Activated naive CD4-positive, alpha-beta T cell treated with anti-CD3 and anti-CD28 coated beads, Interleukin-2, amount 50 U/mL, for 24 hours (primary cell): ENCODE measurements at regions not wholly inside any gene's neighbourhood (a gene's known extent, or its start where the extent isn't known, plus 50 kb on each side); places are given as distances from the start of the nearest gene placed in this dataset.

Source experiments
- H3K27ac Mint-ChIP-seq: one replicate; pipeline ENCODE4 v1.8.0; 2021; ENCODE audit warnings: mild to moderate bottlenecking, mixed read lengths
- H3K27me3 Mint-ChIP-seq: one replicate; pipeline ENCODE4 v1.8.0; 2021; ENCODE audit warnings: mixed read lengths
- H3K36me3 Mint-ChIP-seq: one replicate; pipeline ENCODE4 v1.8.0; 2021; ENCODE audit warnings: mixed read lengths
- H3K4me1 Mint-ChIP-seq: one replicate; pipeline ENCODE4 v1.8.0; 2021; ENCODE audit warnings: mixed read lengths
- H3K4me3 Mint-ChIP-seq: one replicate; pipeline ENCODE4 v1.8.0; 2021; ENCODE audit warnings: mild to moderate bottlenecking, mixed read lengths
- H3K9me3 Mint-ChIP-seq: one replicate; pipeline ENCODE4 v1.8.0; 2021; ENCODE audit warnings: mixed read lengths

GRCh38 chr10:112024079-112024478 is 159.5 kb downstream of the GPAM start:
- Mint-ChIP-seq H3K4me1 (no peaks in the 10 kb centered on the region), H3K27ac (no peak overlapping the region), H3K4me3 (no peak overlapping the region), H3K9me3 (no peaks in the 10 kb centered on the region), H3K27me3 (no peaks in the 10 kb centered on the region), H3K36me3 (no peaks in the 10 kb centered on the region)

DNA sequence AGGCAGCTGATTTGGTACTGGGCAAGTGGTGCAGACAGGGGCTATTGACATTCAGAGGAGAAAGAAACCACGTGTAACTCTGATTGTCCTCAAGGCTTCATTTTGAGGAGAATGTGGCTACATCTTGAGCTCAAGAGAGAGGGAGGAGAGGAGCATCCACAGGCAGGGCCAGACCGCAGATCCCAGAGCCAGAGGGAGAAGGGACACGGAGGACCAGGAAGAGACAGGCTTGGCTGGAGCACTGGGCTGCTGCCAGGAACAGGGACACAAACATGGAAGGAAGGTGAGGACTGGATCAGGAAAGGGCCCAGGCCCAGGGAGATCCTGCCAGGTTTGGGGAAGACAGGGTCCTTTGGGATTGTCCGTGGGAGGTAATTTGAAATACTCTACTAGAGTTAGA is 158.3 kb downstream of the GPAM start:
- Mint-ChIP-seq H3K27ac (no peak overlapping the region), H3K36me3 (no peaks in the 10 kb centered on the region), H3K4me3 (no peak overlapping the region)

DNA sequence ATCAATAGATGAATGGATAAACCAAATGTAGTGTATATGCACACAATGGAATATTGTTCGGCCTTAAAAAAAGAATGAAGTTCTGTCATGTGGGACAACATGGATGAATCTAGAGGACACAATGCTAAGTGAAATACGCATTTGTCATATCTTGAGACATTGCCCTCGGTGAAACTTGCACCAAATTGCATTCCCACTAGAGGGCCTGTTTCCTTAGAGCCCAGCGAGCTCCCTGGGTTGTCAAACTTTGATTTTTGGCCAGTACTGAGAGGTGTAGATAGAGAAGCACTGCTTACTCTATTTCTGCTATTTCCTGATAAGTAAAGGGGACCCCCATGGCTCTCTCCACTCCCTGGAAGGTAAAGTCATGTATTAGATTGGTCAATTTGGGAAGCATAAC is 157.1 kb downstream of the GPAM start:
- Mint-ChIP-seq H3K9me3 (peaks cover 4% of the 10 kb centered on the region), H3K4me1 (no peaks in the 10 kb centered on the region), H3K36me3 (no peaks in the 10 kb centered on the region), H3K27me3 (no peaks in the 10 kb centered on the region), H3K27ac (no peak overlapping the region), H3K4me3 (no peak overlapping the region)

More for the DNA sequence above, 158.3 kb downstream of the GPAM start:
- H3K4me1 Mint-ChIP-seq = no peaks in the 10 kb centered on the region
- H3K9me3 Mint-ChIP-seq = no peaks in the 10 kb centered on the region
- H3K27me3 Mint-ChIP-seq = no peaks in the 10 kb centered on the region

- H3K27me3 Mint-ChIP-seq = no peaks in the 10 kb centered on the region
- no peak overlapping the region for H3K27ac Mint-ChIP-seq
- H3K4me1 Mint-ChIP-seq = no peaks in the 10 kb centered on the region
- H3K9me3 Mint-ChIP-seq = peaks cover 4% of the 10 kb centered on the region
- no peak overlapping the region for H3K4me3 Mint-ChIP-seq
- no peaks in the 10 kb centered on the region for H3K36me3 Mint-ChIP-seq
Measured at GRCh38 chr10:112027731-112028280, 155.8 kb downstream of the GPAM start.

DNA sequence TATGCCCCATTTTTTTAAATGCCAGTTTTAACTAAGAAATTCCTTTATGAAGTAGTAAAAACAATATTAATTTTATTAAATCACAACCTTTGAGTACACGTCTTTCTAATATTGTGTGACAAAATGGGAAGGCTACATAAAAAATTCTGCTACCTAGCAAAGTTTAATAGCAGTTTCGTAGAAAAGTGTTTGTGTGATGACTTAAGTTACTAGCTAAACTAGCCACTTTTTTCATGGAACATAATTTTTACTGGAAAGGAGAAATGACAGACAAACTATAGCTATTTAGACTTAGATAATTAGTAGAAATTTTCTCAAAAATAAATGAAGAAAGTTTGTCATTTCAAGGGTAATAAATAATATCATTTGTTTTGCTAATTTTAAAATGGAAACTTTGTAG is 153.1 kb downstream of the GPAM start:
- Mint-ChIP-seq H3K9me3 (peaks cover 4% of the 10 kb centered on the region), H3K4me1 (no peaks in the 10 kb centered on the region), H3K27me3 (no peaks in the 10 kb centered on the region), H3K27ac (no peak overlapping the region), H3K4me3 (no peak overlapping the region), H3K36me3 (no peaks in the 10 kb centered on the region)

DNA sequence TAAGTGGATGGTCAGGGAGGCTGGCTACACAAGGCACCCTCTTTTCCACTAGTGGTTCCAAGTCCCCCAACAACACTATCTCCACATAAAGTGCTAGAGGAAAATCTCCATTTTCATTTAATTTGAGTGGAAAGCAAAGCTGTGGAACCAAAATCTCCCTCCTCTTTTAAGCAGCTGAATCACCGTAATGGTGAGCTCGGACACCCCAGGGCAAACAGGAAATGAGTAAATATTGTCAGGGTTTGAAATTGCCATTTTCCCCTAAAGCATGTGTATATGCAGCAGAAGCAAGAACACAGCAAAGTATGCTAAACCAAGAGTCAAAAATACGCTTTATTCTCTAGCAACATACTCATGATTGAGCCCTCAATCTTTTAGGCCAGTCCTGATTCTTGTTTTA is 143.7 kb downstream of the GPAM start:
- H3K27ac Mint-ChIP-seq = no peak overlapping the region
- peaks cover 4% of the 10 kb centered on the region for H3K27me3 Mint-ChIP-seq
- H3K36me3 Mint-ChIP-seq = no peaks in the 10 kb centered on the region
- H3K9me3 Mint-ChIP-seq = peaks cover 2% of the 10 kb centered on the region
- no peaks in the 10 kb centered on the region for H3K4me1 Mint-ChIP-seq
- H3K4me3 Mint-ChIP-seq = no peak overlapping the region

- Mint-ChIP-seq H3K27ac (no peak overlapping the region), H3K9me3 (peaks cover 5% of the 10 kb centered on the region), H3K4me1 (no peaks in the 10 kb centered on the region), H3K4me3 (no peak overlapping the region), H3K27me3 (peaks cover 4% of the 10 kb centered on the region), H3K36me3 (no peaks in the 10 kb centered on the region)
Measured at GRCh38 chr10:112040696-112041095, 142.9 kb downstream of the GPAM start.

- Mint-ChIP-seq H3K36me3 (no peaks in the 10 kb centered on the region), H3K4me1 (no peaks in the 10 kb centered on the region), H3K27me3 (peaks cover 4% of the 10 kb centered on the region), H3K4me3 (no peak overlapping the region), H3K9me3 (peaks cover 5% of the 10 kb centered on the region), H3K27ac (no peak overlapping the region)
Measured at GRCh38 chr10:112045938-112046337, 137.6 kb downstream of the GPAM start.

GRCh38 chr10:112047674-112048073 is 135.9 kb downstream of the GPAM start:
- Mint-ChIP-seq H3K36me3 (no peaks in the 10 kb centered on the region), H3K4me1 (no peaks in the 10 kb centered on the region), H3K27ac (no peak overlapping the region), H3K9me3 (peaks cover 5% of the 10 kb centered on the region), H3K4me3 (no peak overlapping the region), H3K27me3 (no peaks in the 10 kb centered on the region)

DNA sequence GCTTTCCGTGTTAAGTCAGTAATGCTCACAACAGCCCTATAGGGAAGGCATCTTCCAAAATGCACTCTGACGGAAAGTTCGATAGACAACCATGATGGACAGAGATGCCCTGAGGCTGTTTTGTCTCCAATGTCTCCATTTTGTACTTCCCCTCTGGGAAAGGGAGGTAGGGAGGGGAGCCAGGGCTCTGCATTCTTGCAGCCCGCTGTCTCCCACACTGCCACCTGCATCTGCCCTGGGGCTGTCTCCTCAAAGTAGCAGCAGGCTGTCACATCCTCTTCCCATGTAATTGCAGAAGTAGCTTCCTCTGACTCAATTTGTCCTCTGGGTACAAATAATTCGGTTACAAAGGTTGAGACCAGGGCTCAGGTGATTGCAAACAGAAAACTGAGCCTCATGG is 131.4 kb downstream of the GPAM start:
- Mint-ChIP-seq H3K36me3 (no peaks in the 10 kb centered on the region), H3K4me3 (no peak overlapping the region), H3K27ac (no peak overlapping the region), H3K4me1 (no peaks in the 10 kb centered on the region), H3K27me3 (peaks cover 5% of the 10 kb centered on the region), H3K9me3 (no peaks in the 10 kb centered on the region)

GRCh38 chr10:112053895-112054294 is 129.7 kb downstream of the GPAM start:
- Mint-ChIP-seq H3K36me3 (no peaks in the 10 kb centered on the region), H3K4me1 (no peaks in the 10 kb centered on the region), H3K27me3 (peaks cover 5% of the 10 kb centered on the region), H3K9me3 (no peaks in the 10 kb centered on the region), H3K27ac (no peak overlapping the region), H3K4me3 (no peak overlapping the region)

DNA sequence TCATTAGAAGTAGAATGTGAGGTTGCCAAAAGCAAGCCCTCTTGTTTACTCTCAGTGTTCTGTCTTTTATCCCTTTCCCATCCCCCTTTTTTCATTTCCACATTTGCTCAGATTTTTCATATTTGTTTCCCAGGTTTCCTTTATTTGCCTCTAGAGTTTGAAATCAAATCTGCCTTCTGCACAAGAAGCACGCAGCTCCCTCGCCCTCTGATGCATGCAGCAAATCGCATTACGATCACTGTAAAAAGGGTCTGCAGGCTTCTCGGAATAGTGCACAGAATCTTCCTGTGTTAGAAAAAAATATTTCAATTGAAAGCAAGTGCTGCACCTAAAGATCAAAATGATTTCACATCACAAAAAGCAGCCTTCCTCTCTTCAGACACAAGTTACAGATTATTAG is 129.0 kb downstream of the GPAM start:
- H3K36me3 Mint-ChIP-seq = no peaks in the 10 kb centered on the region
- H3K4me1 Mint-ChIP-seq = no peaks in the 10 kb centered on the region
- H3K27me3 Mint-ChIP-seq = peaks cover 8% of the 10 kb centered on the region
- H3K27ac Mint-ChIP-seq = no peak overlapping the region
- no peaks in the 10 kb centered on the region for H3K9me3 Mint-ChIP-seq
- H3K4me3 Mint-ChIP-seq = no peak overlapping the region

DNA sequence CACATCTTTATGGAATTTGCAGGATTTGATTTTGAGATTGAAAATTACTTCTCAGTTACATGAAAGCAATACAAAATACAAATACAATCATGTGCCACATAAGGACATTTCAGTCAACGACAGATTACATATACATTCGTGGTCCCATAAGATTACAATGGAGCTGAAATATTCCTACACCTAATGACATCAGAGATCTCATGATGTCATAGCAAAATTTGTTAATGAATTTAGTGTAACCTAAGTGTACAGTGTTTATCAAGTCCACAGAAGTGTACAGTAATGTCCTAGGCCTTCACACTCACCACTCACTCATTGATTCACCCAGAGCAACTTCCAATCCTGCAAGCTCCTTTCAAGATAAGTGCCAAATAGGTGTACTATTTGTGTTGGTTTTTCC is 126.5 kb downstream of the GPAM start:
- H3K4me3 Mint-ChIP-seq = no peak overlapping the region
- no peaks in the 10 kb centered on the region for H3K4me1 Mint-ChIP-seq
- no peaks in the 10 kb centered on the region for H3K9me3 Mint-ChIP-seq
- no peak overlapping the region for H3K27ac Mint-ChIP-seq
- H3K36me3 Mint-ChIP-seq = no peaks in the 10 kb centered on the region
- peaks cover 10% of the 10 kb centered on the region for H3K27me3 Mint-ChIP-seq

DNA sequence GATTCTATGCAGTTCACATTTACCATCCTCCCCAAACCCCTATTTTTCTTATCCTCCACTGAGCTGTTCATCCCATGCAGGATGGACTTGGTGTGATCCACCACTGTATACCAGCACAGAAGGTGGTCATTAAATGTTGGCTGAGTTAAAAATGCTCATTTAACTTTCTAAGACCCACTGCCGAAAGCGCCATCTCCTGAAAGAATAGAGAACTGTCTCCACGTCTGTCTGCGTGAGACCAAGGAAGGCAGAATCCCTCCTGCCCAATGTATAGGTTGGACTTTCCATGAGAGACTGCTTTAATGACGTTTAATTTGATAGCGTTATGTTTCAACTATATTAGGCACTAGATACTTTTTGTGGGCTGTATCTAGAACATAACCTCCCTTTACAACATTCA is 124.3 kb downstream of the GPAM start:
- Mint-ChIP-seq H3K4me1 (no peaks in the 10 kb centered on the region), H3K9me3 (no peaks in the 10 kb centered on the region), H3K36me3 (no peaks in the 10 kb centered on the region), H3K27me3 (peaks cover 11% of the 10 kb centered on the region), H3K4me3 (no peak overlapping the region), H3K27ac (no peak overlapping the region)

DNA sequence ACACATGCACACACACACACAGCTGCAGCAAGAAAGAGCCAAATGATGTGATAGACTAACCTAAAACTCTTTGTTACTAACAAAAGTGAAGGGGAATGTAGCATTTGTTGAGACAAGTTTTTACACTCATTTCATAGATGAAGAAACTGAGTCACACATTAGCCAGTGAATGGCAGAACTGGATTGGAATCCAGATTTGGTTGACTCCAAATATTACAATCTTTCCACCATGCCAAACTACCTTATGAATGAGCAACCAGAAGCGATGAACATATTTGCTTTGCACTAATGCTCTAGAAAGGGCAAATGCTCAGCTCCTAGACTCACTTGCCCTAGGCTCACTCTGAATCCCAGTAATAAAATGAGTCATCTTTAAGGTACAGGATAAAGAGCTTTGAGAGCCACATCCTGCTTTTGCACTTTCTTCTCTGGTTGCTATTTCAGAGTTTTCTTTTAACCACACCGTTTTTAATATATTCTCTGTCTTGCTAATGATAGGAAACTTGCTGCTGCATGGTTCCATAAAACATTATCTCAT is 111.9 kb downstream of the GPAM start:
- H3K4me1 Mint-ChIP-seq = no peaks in the 10 kb centered on the region

GRCh38 chr10:112078003-112078402 is 105.6 kb downstream of the GPAM start:
- H3K9me3 Mint-ChIP-seq = no peaks in the 10 kb centered on the region
- no peaks in the 10 kb centered on the region for H3K4me1 Mint-ChIP-seq
- no peak overlapping the region for H3K27ac Mint-ChIP-seq
- H3K36me3 Mint-ChIP-seq = no peaks in the 10 kb centered on the region
- H3K4me3 Mint-ChIP-seq = no peak overlapping the region
- H3K27me3 Mint-ChIP-seq = peaks cover 3% of the 10 kb centered on the region

More for the DNA sequence above, 111.9 kb downstream of the GPAM start:
- Mint-ChIP-seq H3K4me3 (no peak overlapping the region), H3K27me3 (peaks cover 3% of the 10 kb centered on the region), H3K27ac (no peak overlapping the region), H3K9me3 (no peaks in the 10 kb centered on the region), H3K36me3 (no peaks in the 10 kb centered on the region)

- Mint-ChIP-seq H3K4me3 (no peak overlapping the region), H3K27me3 (peaks cover 3% of the 10 kb centered on the region), H3K36me3 (no peaks in the 10 kb centered on the region), H3K9me3 (no peaks in the 10 kb centered on the region), H3K4me1 (no peaks in the 10 kb centered on the region), H3K27ac (no peak overlapping the region)
Measured at GRCh38 chr10:112080231-112080630, 103.3 kb downstream of the GPAM start.
